ENCODE measurements at regions not wholly inside any gene's neighbourhood (a gene's known extent, or its start where the extent isn't known, plus 50 kb on each side); places are given as distances from the start of the nearest gene placed in this dataset.

DNA sequence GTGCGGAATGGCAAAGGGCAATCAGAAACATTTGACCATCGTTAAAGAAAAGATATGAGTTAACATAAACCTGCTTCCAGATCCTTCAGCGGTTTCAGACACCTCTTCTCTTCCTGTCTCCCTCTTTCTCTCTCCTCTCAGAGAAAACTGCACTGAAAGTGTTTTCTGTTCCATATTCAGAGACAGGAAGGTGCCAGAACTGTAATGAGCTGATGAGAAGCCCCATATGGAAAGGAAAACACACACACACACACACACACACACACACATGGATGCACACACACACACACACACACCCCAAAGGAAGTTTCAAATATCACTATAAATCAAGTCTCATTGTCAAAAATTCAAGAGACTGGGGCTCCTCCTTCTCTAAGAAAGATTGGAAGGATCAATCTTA, 515.5 kb downstream of the NUF2 start:
- Histone ChIP-seq H3K9me3 (ENCODE audit: control insufficient read depth, insufficient read depth, low read depth, low read length) (0 out of 2 replicates have a peak, but pooled peaks cover 2% of the 10 kb centered on the region), H3K4me1 (ENCODE audit: control insufficient read depth, insufficient read depth, low read length) (no peaks in the 10 kb centered on the region), H3K27ac (ENCODE audit: low read length) (no peak overlapping the region), H3K27me3 (ENCODE audit: control insufficient read depth, insufficient read depth, low read length) (no peaks in the 10 kb centered on the region), H3K4me3 (ENCODE audit: low read depth in 2 of 2, low read length in 2 of 2) (no peak overlapping the region), H3K36me3 (ENCODE audit: control insufficient read depth, insufficient read depth, low read length) (no peaks in the 10 kb centered on the region)
- no TSS peak for BruUV-seq (replicated peaks)
- no peak for ATAC-seq
- CTCF ChIA-PET = no interaction called here
- in situ Hi-C loops (cut with HindIII; ENCODE audit: low pct_unique_long_range_greater_than_20kb, low sequenced_read_pairs) (no loop called here), intact Hi-C loops (cut with micrococcal nuclease; ENCODE audit: unreplicated experiment) (no loop called here)
- TF ChIP-seq, protein P1, sequence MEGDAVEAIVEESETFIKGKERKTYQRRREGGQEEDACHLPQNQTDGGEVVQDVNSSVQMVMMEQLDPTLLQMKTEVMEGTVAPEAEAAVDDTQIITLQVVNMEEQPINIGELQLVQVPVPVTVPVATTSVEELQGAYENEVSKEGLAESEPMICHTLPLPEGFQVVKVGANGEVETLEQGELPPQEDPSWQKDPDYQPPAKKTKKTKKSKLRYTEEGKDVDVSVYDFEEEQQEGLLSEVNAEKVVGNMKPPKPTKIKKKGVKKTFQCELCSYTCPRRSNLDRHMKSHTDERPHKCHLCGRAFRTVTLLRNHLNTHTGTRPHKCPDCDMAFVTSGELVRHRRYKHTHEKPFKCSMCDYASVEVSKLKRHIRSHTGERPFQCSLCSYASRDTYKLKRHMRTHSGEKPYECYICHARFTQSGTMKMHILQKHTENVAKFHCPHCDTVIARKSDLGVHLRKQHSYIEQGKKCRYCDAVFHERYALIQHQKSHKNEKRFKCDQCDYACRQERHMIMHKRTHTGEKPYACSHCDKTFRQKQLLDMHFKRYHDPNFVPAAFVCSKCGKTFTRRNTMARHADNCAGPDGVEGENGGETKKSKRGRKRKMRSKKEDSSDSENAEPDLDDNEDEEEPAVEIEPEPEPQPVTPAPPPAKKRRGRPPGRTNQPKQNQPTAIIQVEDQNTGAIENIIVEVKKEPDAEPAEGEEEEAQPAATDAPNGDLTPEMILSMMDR (IDR thresholded peaks at IDR 0.05) = no peak
- no peak for TF ChIP-seq POLR2AphosphoS5 (IDR thresholded peaks at IDR 0.05; ENCODE audit: low read depth, low read length)
- TF ChIP-seq, protein P2, sequence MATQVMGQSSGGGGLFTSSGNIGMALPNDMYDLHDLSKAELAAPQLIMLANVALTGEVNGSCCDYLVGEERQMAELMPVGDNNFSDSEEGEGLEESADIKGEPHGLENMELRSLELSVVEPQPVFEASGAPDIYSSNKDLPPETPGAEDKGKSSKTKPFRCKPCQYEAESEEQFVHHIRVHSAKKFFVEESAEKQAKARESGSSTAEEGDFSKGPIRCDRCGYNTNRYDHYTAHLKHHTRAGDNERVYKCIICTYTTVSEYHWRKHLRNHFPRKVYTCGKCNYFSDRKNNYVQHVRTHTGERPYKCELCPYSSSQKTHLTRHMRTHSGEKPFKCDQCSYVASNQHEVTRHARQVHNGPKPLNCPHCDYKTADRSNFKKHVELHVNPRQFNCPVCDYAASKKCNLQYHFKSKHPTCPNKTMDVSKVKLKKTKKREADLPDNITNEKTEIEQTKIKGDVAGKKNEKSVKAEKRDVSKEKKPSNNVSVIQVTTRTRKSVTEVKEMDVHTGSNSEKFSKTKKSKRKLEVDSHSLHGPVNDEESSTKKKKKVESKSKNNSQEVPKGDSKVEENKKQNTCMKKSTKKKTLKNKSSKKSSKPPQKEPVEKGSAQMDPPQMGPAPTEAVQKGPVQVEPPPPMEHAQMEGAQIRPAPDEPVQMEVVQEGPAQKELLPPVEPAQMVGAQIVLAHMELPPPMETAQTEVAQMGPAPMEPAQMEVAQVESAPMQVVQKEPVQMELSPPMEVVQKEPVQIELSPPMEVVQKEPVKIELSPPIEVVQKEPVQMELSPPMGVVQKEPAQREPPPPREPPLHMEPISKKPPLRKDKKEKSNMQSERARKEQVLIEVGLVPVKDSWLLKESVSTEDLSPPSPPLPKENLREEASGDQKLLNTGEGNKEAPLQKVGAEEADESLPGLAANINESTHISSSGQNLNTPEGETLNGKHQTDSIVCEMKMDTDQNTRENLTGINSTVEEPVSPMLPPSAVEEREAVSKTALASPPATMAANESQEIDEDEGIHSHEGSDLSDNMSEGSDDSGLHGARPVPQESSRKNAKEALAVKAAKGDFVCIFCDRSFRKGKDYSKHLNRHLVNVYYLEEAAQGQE (IDR thresholded peaks at IDR 0.05; ENCODE audit: insufficient read depth in 1 of 2, low read depth in 2 of 2, low read length in 1 of 2) = no peak
- TF ChIP-seq SIN3A (IDR thresholded peaks at IDR 0.05; ENCODE audit: borderline replicate concordance, insufficient read depth, low read depth, low read length) = no peak
- no peak for TF ChIP-seq TCF7L2 (IDR thresholded peaks at IDR 0.05; ENCODE audit: low read depth, low read length)
- DNase-seq (ENCODE audit: low read depth, low spot score) = no peak
- POLR2A ChIA-PET = interaction anchor here (0.6 kb wide), 1 partner anchor 54 kb away, joined by 4 read pairs; no protein-coding TSS in a partner anchor

DNA sequence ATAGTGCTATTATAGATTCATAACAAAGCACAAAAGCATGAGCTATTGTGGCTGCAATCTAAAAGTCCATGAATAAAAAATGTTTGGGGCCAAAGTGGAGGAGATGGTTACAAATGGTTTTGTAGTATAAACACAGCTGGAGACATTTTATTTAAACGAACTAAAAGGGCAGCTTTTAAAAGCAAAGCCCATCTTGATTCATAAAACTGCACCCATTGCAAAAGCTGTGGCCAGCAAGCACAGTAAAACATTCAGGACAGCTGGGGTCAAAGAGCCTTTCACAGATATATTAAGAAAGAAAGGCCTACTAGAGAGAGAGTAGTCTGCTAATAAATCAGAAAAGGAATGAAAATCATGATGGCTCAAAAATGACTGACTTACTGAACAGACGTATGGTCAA, 520.8 kb downstream of the NUF2 start:
- CTCF ChIA-PET = no interaction called here
- no peaks in the 10 kb centered on the region for H3K36me3 ChIP-seq (ENCODE audit: control insufficient read depth, insufficient read depth, low read length)
- POLR2A ChIA-PET = no interaction called here
- DNase-seq (ENCODE audit: low read depth, low spot score) (no peak), ATAC-seq (no peak)
- BruUV-seq (replicated peaks) = no TSS peak
- no peaks in the 10 kb centered on the region for H3K4me1 ChIP-seq (ENCODE audit: control insufficient read depth, insufficient read depth, low read length)
- in situ Hi-C loops (cut with HindIII; ENCODE audit: low pct_unique_long_range_greater_than_20kb, low sequenced_read_pairs) = no loop called here
- TF ChIP-seq SIN3A (IDR thresholded peaks at IDR 0.05; ENCODE audit: borderline replicate concordance, insufficient read depth, low read depth, low read length) (no peak), POLR2AphosphoS5 (IDR thresholded peaks at IDR 0.05; ENCODE audit: low read depth, low read length) (no peak), TCF7L2 (IDR thresholded peaks at IDR 0.05; ENCODE audit: low read depth, low read length) (no peak)
- TF ChIP-seq, protein P2 (IDR thresholded peaks at IDR 0.05; ENCODE audit: insufficient read depth in 1 of 2, low read depth in 2 of 2, low read length in 1 of 2) = no peak
- TF ChIP-seq, protein P1 (IDR thresholded peaks at IDR 0.05) = no peak
- H3K9me3 ChIP-seq (ENCODE audit: control insufficient read depth, insufficient read depth, low read depth, low read length) = 0 out of 2 replicates have a peak, but pooled peaks cover 2% of the 10 kb centered on the region
- intact Hi-C loops (cut with micrococcal nuclease; ENCODE audit: unreplicated experiment) = no loop called here
- H3K27ac ChIP-seq (ENCODE audit: low read length) = no peak overlapping the region
- no peak overlapping the region for H3K4me3 ChIP-seq (ENCODE audit: low read depth in 2 of 2, low read length in 2 of 2)
- no peaks in the 10 kb centered on the region for H3K27me3 ChIP-seq (ENCODE audit: control insufficient read depth, insufficient read depth, low read length)
